BLaER1 treated with 17β-estradiol and CSF1 and Interleukin-3, amounts not matched to agents 10 nM and 100 nM (cell line): ENCODE measurements at regions not wholly inside any gene's neighbourhood (a gene's known extent, or its start where the extent isn't known, plus 50 kb on each side); places are given as distances from the start of the nearest gene placed in this dataset.
"Not testable (repeated sequence)": the region's sequence is repeated elsewhere in the genome, so short reads cannot be mapped to it uniquely, and the experiment has no call there.

ENCODE experiments used
- H3K27ac ChIP-seq, 11 experiments: shearing (Covaris generic); formaldehyde crosslinking; 2 replicates each; pipeline ENCODE4 v1.8.1; 2022
- H3K27me3 ChIP-seq, 11 experiments: shearing (Covaris generic); formaldehyde crosslinking; 2 replicates each; pipeline ENCODE4 v1.8.1; 2022
- H3K36me3 ChIP-seq, 11 experiments: shearing (Covaris generic); formaldehyde crosslinking; 2 replicates each; pipeline ENCODE4 v1.8.1; 2022
- H3K4me1 ChIP-seq, 10 experiments: shearing (Covaris generic); formaldehyde crosslinking; 2 replicates each; pipeline ENCODE4 v1.8.1; 2022
- H3K4me2 ChIP-seq, 11 experiments: shearing (Covaris generic); formaldehyde crosslinking; 2 replicates each; pipeline ENCODE4 v1.8.1; 2022
- H3K4me3 ChIP-seq, 10 experiments: shearing (Covaris generic); formaldehyde crosslinking; 2 replicates each; pipeline ENCODE4 v1.8.1; 2022
- H3K9ac ChIP-seq, 11 experiments: shearing (Covaris generic); formaldehyde crosslinking; 2 replicates each; pipeline ENCODE4 v1.8.1; 2022
- H3K9me3 ChIP-seq, 11 experiments: shearing (Covaris generic); formaldehyde crosslinking; replicated peaks in 1 of 11; 2 replicates each; pipeline ENCODE4 v1.8.1; 2022
- H4K20me1 ChIP-seq, 11 experiments: shearing (Covaris generic); formaldehyde crosslinking; 2 replicates each; pipeline ENCODE4 v1.8.1; 2022
- Cebpa-rat ChIP-seq, 11 experiments: shearing (Covaris generic); IDR thresholded peaks; 2 replicates each; pipeline ENCODE4 v1.8.1; 2022

GRCh38 chr1:29390491-29391361 is 154.4 kb downstream of the PTPRU start:
- Histone ChIP-seq H3K4me2 (no peak overlapping the region), H3K36me3 (no peaks in the 10 kb centered on the region), H3K9ac (no peak overlapping the region), H4K20me1 (0 out of 22 replicates have a peak, but pooled peaks cover 0 to 4% (median 0%) of the 10 kb centered on the region in 11 experiments), H3K27ac (no peak overlapping the region), H3K4me3 (no peak overlapping the region), H3K9me3 (no peaks in the 10 kb centered on the region), H3K27me3 (no peaks in the 10 kb centered on the region), H3K4me1 (peaks cover 0 to 13% (median 0%) of the 10 kb centered on the region in 10 experiments; a peak in 5 of 20 replicates)
- TF ChIP-seq Cebpa-rat (IDR thresholded peaks at IDR 0.05), result no peak

- Histone ChIP-seq H3K27ac (no peak overlapping the region), H3K9me3 (no peaks in the 10 kb centered on the region), H3K4me3 (no peak overlapping the region), H3K27me3 (no peaks in the 10 kb centered on the region), H4K20me1 (0 out of 22 replicates have a peak, but pooled peaks cover 0 to 4% (median 0%) of the 10 kb centered on the region in 11 experiments), H3K36me3 (no peaks in the 10 kb centered on the region), H3K9ac (no peak overlapping the region), H3K4me2 (no peak overlapping the region), H3K4me1 (peaks cover 0 to 6% (median 0%) of the 10 kb centered on the region in 10 experiments; a peak in 5 of 20 replicates)
- no peak for TF ChIP-seq Cebpa-rat (IDR thresholded peaks at IDR 0.05)
Measured at GRCh38 chr1:29390075-29390474, 153.8 kb downstream of the PTPRU start.

DNA sequence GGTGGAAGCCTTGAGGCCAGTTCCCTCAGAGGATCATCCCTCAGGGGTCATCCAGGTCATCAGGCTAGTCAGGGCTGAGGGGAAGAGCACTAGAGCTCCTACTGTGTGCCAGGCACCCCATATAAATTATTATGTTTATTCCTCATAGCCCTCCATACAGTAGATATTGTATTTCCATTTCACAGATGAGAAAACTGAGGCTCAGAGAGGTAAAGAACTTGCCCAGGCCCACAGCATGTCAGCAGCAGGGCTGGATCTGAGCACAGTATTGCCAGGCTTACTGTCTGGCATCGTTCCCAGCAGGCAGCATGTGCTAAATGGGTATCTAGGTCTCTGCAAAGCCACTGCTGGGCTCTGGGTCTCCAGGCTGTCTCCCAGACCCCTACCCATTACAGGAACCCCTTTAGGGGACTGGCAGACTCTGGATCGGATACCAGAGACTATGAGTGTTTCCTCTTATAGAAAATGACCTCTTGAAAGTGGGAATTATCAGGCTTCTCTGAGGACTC is 153.3 kb downstream of the PTPRU start:
- no peak overlapping the region for H3K4me2 ChIP-seq
- H3K4me3 ChIP-seq, result no peak overlapping the region
- no peak for TF ChIP-seq Cebpa-rat (IDR thresholded peaks at IDR 0.05)
- no peaks in the 10 kb centered on the region for H3K27me3 ChIP-seq
- H3K4me1 ChIP-seq, result peaks cover 0 to 3% (median 0%) of the 10 kb centered on the region in 10 experiments; a peak in 3 of 20 replicates
- H3K36me3 ChIP-seq, result no peaks in the 10 kb centered on the region
- no peaks in the 10 kb centered on the region for H3K9me3 ChIP-seq
- H4K20me1 ChIP-seq, result 0 out of 22 replicates have a peak, but pooled peaks cover 0 to 3% (median 0%) of the 10 kb centered on the region in 11 experiments
- no peak overlapping the region for H3K27ac ChIP-seq
- no peak overlapping the region for H3K9ac ChIP-seq

GRCh38 chr1:29388884-29389283 is 152.6 kb downstream of the PTPRU start:
- Histone ChIP-seq H4K20me1 (no peaks in the 10 kb centered on the region), H3K4me1 (peaks cover 0 to 3% (median 0%) of the 10 kb centered on the region in 10 experiments; a peak in 1 of 20 replicates), H3K27me3 (no peaks in the 10 kb centered on the region), H3K36me3 (no peaks in the 10 kb centered on the region), H3K9me3 (no peaks in the 10 kb centered on the region), H3K9ac (no peak overlapping the region), H3K4me3 (no peak overlapping the region), H3K27ac (no peak overlapping the region), H3K4me2 (no peak overlapping the region)
- TF ChIP-seq Cebpa-rat (IDR thresholded peaks at IDR 0.05), result no peak

DNA sequence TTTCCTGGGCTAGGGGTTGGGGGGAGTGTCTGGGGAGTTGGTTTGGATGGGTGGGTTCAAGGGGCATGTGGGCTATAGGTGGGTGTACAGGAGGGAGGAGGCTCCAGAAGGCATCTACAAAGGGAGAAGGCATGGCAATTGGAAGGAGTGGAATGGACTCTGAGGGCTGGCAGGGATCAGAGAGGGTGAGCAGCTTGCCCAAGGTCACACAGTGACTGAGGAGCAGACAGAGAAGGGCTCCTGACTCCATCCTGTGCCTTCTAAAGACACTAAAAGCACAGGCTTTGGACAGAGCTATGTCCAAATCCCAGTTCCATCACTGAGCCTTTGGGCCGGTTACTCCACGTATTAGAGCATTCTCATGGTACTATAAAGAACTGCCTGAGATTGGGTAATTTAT is 151.8 kb downstream of the PTPRU start:
- Histone ChIP-seq H3K9me3 (no peaks in the 10 kb centered on the region), H3K4me2 (no peak overlapping the region), H3K27ac (no peak overlapping the region), H3K36me3 (no peaks in the 10 kb centered on the region), H3K4me1 (no peaks in the 10 kb centered on the region), H3K27me3 (no peaks in the 10 kb centered on the region), H3K9ac (no peak overlapping the region), H3K4me3 (no peak overlapping the region), H4K20me1 (no peaks in the 10 kb centered on the region)
- no peak for TF ChIP-seq Cebpa-rat (IDR thresholded peaks at IDR 0.05)

- Histone ChIP-seq H3K4me3 (no peak overlapping the region), H3K36me3 (no peaks in the 10 kb centered on the region), H3K27me3 (no peaks in the 10 kb centered on the region), H3K9me3 (no peaks in the 10 kb centered on the region), H3K4me2 (no peak overlapping the region), H3K4me1 (no peaks in the 10 kb centered on the region), H3K27ac (no peak overlapping the region), H4K20me1 (no peaks in the 10 kb centered on the region), H3K9ac (no peak overlapping the region)
- no peak for TF ChIP-seq Cebpa-rat (IDR thresholded peaks at IDR 0.05)
Measured at GRCh38 chr1:29387210-29387609, 150.9 kb downstream of the PTPRU start.

DNA sequence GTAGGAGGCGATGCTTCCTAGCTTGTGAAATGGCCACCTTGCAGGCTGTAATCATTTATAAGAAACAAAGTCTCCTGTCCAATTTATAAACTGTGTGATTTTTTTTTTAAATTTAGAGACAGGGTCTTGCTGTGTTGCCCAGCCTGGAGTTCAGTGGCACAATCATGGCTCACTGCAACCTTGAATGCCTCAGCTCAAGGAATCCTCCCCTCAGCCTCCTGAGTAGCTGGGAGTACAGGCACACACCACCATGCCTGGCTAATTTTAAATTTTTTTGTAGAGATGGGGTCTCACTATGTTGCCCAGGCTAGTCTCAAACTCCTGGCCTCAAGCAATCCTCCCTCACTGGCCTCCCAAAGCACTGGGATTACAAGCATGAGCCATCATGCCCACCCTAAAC is 150.1 kb downstream of the PTPRU start:
- H3K36me3 ChIP-seq, H3K27me3 ChIP-seq, H3K27ac ChIP-seq, H3K4me3 ChIP-seq, H3K4me2 ChIP-seq, H3K9me3 ChIP-seq, H3K4me1 ChIP-seq, H3K9ac ChIP-seq, H4K20me1 ChIP-seq: not testable (repeated sequence)

DNA sequence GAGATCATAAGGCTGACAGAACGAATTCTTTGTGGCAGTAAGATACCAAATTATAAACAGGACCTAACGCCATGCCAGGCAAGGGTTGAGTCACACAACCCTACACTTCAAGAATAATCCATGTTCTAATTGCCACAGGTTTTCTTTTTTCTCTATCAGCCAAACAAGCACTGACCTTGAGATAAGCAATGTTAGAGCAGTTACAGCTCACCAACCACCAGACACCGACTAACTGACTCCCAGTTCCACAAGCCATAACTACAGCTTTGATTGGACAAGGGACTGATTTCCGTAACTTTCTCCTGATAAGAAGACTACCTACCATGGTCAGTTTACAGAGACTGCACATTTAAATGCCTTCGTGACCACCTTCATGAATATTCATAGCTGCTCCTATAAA is 149.6 kb downstream of the PTPRU start:
- Histone ChIP-seq H3K27me3 (no peaks in the 10 kb centered on the region), H3K4me1 (no peaks in the 10 kb centered on the region), H3K4me3 (no peak overlapping the region), H3K27ac (no peak overlapping the region), H3K4me2 (no peak overlapping the region), H3K9ac (no peak overlapping the region), H3K36me3 (no peaks in the 10 kb centered on the region), H4K20me1 (no peaks in the 10 kb centered on the region), H3K9me3 (peaks cover 0 to 4% (median 0%) of the 10 kb centered on the region in 11 experiments; a peak in 2 of 22 replicates)
- TF ChIP-seq Cebpa-rat (IDR thresholded peaks at IDR 0.05), result no peak

DNA sequence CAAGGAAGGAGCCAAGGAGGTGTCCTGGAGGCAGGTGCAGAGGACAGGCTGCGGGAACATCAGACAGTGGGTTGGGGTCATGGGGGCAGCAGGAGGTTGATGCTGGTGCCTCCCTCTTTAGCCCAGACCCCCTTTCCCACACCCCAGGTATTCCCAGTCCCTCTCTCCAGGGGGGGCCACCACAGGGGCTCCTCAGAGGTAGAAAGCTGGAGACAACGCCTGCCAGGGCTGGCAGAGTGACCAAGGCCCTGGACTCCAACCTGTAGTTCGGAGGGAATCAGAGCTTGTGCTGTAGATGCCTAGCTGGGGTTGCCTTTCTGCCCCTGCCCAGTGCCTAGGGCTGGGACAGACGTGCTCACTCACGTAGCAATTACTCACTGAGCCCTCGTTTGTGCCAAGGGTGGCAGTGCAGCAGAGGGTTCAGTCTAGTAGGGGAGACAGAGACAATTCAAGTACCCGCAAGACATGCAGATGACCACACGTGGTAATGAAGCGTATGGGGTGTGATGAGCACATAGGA is 148.2 kb downstream of the PTPRU start:
- Histone ChIP-seq H3K4me2 (no peak overlapping the region), H3K4me3 (no peak overlapping the region), H3K9ac (no peak overlapping the region), H3K36me3 (no peaks in the 10 kb centered on the region), H4K20me1 (no peaks in the 10 kb centered on the region), H3K27ac (no peak overlapping the region), H3K4me1 (no peaks in the 10 kb centered on the region), H3K27me3 (no peaks in the 10 kb centered on the region), H3K9me3 (peaks cover 9 to 18% (median 13%) of the 10 kb centered on the region in 11 experiments; a peak in 21 of 22 replicates)
- no peak for TF ChIP-seq Cebpa-rat (IDR thresholded peaks at IDR 0.05)
